ENCODE measurements at regions not wholly inside any gene's neighbourhood (a gene's known extent, or its start where the extent isn't known, plus 50 kb on each side); places are given as distances from the start of the nearest gene placed in this dataset.
"Not testable (repeated sequence)": the region's sequence is repeated elsewhere in the genome, so short reads cannot be mapped to it uniquely, and the experiment has no call there.

DNA sequence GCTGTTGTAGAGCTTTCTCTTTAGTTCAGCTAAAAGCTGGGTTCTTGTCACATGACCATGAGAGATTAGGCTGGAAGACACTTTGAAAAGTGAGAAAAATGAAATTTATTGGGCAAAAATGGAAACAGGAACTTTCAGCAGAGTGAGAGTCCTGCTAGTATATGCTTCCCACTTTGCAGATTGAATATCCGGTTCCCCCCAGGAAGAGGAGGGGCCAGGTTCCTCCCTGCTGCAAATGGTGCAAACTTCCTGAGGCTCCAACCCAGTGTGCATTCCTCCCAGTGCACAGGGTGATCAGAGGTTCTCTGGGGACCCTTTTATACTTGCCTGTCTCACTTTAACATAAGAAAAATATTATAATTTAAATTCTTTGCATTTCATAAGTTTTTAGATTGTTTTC lies 119.9 kb upstream of the SPIN4 start:
- intact Hi-C loops (cut with DNase I): no loop called here

DNA sequence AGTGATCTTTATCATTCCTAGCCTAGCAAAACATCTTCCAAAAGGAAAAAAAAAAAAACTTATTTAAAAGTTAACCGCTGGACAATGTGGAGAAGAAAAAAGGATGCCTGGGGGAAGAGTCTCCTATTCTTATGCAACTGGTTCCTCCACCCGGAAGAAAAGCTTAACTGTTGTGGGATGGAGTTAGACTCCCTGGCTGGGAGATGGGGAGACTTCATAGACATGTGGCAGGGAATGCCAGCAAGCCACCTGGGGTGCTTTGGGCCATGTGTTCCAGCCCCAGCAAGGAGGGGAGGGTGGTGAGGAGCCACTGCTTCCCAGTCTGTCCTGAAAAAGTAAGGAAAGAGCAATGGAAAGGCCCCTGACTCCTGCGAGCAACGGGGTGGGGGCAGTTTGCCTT lies 119.4 kb upstream of the SPIN4 start:
- DNase-seq: no peak
- intact Hi-C loops (cut with DNase I): no loop called here

More for the DNA sequence above, 119.9 kb upstream of the SPIN4 start:
- DNase-seq: no peak

DNA sequence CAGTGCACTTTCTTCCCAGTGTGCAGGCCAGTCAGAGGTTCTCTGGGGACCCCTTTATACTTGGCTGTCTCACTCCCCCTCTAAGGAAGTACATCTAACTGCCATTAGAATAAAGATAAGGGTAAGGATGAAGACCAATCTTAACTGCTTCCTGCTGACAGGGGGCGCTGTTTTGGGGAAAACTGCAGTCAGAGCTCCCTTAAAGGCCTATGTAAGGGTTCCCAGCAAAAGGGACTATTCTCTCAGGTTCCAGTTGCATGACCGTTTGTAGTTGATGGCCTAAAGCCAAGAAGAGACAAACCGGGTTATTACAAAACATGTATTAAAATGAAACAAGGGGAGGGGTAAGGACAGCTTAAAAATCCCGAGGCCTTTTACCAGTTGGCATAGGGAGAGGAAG lies 115.6 kb upstream of the SPIN4 start:
- no peak for DNase-seq
- intact Hi-C loops (cut with DNase I): no loop called here

DNA sequence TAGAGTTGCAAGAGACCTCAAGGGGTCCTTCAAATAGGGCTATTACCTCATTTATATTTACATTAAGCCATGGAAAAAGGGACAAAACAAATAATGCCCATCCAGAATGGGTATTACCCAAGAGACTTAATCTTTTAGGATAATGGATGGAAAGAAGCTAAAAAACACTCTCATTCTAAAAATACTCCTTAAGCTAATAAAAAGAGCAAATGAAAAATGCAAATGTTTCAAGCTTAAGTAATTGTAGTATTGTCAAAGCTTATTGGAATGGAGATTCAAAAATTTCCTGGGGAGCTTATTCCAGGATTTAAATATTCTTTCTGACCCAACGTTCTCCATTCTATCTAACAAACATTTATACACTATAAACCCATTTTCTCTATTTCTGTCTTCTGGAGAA lies 107.8 kb upstream of the SPIN4 start:
- intact Hi-C loops (cut with DNase I): no loop called here
- DNase-seq: no peak

DNA sequence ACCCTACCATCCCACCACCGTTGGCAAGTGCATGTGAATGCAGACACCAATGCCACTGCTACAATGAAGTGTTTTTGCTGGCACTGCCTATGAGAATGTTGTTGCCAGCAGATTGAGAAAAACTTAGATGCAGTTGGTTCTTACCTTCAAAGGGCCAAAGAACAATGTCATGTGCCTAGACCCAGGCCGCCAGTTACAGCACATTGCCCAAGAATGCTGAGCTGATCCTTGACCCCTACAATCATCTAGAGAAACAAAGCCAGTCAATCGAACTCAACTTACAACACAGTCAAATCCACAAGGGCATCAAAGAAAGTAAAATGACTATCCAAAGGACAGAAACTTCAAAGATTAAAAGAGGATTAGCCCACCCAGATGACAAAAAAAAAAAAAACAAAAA lies 102.4 kb upstream of the SPIN4 start:
- no peak for DNase-seq
- intact Hi-C loops (cut with DNase I): no loop called here

DNA sequence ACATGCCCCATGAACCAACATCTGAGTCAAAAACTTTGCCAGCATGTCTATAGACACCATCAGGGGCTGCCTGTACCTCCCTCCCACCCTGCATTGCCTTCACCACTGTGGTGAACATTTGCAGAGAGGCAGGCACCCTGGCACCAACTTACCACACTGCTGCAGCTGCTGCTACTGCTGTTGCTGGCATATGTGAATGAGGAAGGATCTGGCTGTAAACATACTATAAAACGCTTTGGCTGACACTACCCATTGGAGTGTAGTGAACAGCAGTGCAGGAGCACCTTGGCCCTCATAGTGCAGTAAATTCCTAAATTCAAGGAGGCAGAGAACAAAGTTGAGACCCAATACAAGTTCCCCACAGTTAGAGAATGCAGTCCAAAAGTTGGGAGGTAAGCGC lies 90.6 kb upstream of the SPIN4 start:
- DNase-seq: peak in 1 of 10 donors; percentile 45
- intact Hi-C loops (cut with DNase I): no loop called here

DNA sequence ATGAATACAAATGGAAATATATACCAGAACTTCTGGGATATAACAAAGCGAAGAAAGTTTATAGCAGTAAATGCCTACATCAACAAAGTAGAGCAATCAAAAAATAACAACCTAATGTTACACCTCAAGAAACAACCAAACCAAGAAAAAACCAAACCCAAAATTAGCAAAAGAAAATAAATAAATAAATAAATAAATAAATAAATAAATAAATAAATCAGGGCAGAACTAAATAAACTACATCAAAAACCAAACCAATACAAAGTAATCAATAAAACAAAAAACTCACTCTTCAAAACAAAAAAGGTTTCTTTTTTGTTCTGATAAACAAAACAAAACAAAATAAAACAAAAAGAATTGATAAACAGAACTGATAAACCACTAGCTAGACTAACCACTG lies 88.4 kb upstream of the SPIN4 start:
- intact Hi-C loops (cut with DNase I): no loop called here
- DNase-seq: no peak

DNA sequence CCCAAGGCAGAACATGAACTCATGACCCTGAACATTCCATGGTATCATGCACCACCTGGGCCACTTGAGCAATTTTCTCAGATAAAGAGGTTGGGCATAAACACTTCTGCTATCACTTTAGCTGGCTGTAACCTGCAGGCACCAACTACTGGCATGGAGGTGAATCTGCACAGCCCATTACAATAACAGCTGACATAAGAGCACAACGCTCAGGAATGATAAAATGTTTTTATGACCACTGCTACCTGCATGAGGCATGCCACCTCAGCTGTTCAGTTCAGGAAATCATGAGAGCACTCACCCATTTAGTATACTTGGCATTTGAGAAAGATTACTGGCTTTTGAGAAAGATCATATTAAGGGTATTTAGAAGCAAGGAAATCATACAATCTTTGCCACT lies 85.7 kb upstream of the SPIN4 start:
- DNase-seq: no peak
- intact Hi-C loops (cut with DNase I): no loop called here

DNA sequence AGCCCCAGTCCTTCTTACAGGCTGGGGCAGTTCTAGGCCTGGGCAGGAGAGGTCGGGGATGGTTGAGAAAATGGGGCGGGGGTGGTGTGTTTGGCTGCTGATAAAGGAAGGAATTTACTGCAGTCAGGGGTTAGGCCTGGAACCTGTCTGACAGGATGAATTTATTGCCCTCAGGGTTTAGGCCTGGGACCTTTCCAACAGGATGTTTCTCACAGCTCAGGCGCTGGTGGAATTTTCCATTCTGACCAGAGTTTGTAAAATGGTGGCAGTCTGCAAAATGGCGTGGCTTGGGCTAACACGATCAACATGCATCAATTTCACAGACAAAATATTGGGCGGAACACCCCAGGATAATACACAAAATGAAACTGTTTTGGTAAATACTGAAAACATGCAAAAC lies 83.5 kb upstream of the SPIN4 start:
- no peak for DNase-seq
- intact Hi-C loops (cut with DNase I): no loop called here

DNA sequence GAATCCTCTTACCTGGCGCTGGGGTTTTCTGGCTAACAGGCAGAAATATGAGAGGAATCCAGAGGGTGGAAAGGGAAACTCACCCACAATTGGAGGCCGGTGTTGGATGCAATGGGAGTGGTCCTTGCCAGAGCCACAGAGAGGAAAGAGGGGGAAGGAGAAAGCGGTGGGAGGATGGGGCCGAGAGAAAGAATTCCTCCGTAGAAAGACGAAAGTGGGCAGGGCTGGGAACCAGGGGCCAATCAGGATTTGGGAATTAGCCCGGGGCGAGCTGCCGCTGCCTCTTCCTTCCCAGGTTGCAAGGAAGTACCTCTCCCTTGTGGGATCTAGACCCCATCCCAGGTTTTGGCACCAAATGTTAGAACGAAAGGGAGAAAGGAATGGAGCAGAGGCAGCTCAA lies 83.1 kb upstream of the SPIN4 start:
- no peak for DNase-seq
- intact Hi-C loops (cut with DNase I): no loop called here

DNA sequence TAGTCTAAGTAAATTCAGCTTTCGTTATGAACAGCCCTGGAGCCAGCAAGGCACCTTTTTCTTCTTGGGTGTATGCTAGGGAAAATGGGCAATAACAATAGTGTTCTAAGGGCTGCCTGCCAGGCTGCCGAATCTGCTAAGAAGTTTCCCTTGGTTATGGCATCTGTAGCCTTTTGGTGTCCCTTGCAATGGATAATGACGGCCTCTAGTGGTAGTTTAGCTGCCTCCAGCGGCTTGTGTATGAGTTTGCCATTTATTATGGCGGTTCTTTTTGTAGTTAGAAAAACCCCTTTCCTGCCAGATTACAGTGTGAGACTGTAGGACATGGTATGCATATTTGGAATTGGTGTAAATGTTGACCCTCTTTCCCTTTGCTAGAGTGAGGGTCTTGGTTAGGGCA lies 78.9 kb upstream of the SPIN4 start:
- intact Hi-C loops (cut with DNase I): no loop called here
- DNase-seq: no peak

DNA sequence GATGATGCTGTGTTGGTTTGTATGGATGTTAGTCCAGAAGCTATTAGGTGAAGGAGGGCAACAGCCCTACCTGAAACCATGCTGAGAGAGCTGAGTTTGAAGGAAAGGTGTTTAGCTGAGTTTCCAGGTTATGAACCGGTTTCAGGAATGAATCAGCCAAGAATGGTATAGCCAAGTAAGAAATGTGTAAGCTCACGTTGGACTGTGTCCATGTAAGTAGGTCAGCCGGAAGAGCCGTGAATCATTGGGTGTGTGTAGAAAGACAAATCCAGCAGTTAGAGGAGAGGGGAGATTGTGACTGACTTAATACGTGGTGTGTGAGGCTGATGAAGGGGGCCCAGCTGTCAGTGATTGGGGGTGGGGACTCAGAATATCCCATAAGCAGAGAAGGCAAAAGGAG lies 77.2 kb upstream of the SPIN4 start:
- intact Hi-C loops (cut with DNase I): no loop called here
- no peak for DNase-seq

DNA sequence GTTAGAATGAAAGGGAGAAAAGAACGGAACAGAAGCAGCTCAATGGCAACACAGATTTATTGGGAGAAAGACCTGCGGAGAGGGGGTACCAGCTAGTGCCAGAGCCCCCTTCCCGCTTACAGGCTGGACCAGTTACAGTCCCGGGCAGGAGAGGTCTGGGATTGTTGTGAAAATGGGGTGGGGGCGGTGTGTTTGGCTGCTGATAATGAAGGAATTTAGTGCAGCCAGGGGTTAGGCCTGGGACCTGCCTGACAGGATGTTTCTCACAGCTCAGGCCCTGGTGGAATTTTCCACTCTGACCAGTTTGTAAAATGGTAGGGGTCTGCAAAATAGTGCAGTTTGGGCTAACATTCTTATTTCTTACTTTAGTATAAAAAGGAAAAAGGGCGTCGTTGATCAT lies 75.4 kb upstream of the SPIN4 start:
- intact Hi-C loops (cut with DNase I): no loop called here
- no peak for DNase-seq

DNA sequence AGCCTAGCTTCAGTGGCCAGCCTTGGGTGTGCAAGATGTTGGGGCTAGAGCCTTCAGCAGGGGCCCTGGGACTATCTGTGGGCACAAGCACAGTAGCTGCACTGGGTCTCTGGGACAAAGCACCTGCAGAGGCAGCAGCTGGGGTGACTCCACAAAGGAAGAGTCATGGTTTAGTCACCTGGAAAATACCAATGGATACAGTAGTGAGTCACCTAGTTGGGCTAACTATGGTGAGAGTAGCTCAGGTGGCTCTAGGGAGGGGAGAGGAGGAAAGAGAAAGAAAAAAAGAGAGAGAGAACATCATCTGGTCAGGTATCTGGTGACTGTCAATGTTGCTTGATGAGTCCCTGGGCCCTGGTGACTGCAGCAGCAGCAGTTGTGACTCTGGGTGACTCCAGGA lies 72.9 kb upstream of the SPIN4 start:
- intact Hi-C loops (cut with DNase I): no loop called here
- DNase-seq: no peak

DNA sequence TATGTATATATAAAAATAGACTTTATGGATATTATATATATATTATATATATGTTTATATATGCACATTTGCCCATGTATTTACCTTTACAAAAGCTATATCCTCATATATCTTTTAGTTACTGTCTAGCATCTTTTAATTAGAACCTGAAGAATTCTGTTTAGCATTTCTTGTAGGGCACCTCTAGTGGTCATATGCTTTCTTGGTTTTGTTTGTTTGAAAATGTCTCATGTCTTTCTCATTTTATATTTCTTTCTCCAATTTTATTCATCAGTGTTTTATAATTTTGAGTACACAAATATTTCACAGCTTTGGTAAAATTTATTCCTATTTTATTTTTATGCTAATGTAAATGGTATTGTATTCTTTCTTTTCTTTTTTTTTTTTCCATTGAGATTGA lies 70.3 kb upstream of the SPIN4 start:
- intact Hi-C loops (cut with DNase I): no loop called here
- no peak for DNase-seq

DNA sequence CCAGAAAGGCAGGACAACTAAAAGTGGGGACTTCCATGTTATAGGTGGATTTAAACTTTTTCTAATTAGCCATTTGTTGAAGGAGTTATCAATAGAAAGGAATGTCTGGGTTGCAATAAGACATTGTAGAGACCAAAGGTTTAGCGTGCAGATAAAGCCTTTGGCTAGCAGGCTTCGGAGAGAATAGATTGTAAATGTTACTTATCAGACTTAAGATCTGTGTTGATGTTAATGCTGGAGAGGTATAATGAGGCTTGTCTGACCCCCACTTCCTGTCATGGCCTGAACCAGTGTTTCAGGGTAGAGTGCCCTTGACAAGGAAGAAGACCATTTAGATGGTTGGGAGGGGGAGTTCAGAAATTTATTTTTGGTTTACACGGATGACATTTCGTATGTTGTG lies 67.1 kb upstream of the SPIN4 start:
- DNase-seq: no peak
- intact Hi-C loops (cut with DNase I): no loop called here

DNA sequence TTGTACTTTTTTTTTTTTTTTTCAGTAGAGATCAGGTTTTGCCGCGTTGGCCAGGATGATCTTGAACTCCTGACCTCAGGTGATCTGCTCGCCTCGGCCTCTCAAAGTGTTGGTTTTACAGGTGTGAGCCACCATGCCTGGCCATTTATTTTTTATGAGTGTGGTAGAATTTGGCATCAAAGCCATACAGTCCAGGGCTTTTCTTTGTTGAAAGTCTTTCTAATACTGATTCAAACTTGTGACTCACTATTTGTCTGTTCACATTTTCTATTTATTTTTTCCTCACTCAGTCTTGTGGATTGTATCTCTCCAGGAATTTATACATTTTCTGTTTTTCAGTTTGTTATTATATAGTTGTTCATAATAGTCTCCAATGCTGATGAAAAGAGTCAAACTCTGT lies 66.5 kb upstream of the SPIN4 start:
- DNase-seq: no peak
- intact Hi-C loops (cut with DNase I): no loop called here

DNA sequence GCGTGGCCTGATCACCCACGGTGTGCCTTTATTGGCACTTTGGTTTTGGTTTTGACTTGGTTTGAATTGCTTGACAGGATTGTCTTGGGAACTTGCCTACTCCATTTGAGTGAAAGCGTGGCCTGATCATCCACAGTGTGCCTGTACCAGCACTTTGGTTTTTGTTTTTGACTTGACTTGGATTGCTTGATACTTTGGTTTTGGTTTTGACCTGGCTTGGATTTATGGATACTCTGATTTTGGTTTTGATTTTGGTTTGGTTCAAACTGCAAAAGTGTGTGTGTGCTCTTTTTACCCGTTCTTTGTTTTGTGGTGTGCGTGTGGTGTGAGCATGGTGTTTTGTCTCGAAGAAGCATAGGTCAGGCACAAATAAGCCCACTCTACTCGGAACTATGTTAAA lies 58.8 kb upstream of the SPIN4 start:
- DNase-seq; intact Hi-C loops (cut with DNase I): not testable (repeated sequence)

DNA sequence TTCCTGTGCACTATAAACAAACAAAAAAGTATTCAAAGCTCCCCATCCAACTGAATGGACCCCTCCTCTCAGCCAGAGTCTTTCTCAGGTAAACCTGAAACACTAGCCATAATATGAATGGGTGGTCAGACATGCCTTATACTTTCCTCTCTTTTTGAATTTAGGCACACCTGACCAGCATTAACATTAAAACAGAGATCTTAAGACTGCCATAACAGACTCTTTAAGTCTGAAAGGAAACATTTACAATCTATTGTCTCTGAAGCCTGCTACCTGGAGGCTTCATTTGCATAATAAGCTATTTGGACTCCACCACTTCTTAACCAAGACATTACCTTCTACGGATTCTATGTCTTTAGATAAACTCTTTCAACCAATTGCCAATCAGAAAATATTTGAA lies 56.9 kb upstream of the SPIN4 start:
- no peak for DNase-seq
- intact Hi-C loops (cut with DNase I): no loop called here

DNA sequence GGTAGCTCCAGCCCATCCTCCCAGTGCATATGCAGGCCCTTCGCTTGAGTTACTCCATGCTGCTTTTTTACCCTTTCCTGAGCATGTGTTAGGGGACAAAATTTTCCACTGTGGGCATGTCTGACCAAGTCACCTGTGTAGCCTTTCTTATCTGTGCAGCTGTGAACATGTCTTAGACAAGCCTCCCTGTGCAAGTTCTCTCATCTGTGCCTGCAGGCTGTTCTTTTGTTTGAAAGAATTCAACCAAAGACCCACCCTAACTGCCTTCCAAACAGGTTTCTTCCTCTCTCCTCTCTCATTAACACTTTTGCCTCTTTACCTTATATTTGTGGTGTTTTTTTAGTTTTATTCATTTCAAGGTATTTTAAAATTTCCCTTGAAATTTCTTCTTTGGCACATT lies 53.2 kb upstream of the SPIN4 start:
- intact Hi-C loops (cut with DNase I): no loop called here
- no peak for DNase-seq

DNA sequence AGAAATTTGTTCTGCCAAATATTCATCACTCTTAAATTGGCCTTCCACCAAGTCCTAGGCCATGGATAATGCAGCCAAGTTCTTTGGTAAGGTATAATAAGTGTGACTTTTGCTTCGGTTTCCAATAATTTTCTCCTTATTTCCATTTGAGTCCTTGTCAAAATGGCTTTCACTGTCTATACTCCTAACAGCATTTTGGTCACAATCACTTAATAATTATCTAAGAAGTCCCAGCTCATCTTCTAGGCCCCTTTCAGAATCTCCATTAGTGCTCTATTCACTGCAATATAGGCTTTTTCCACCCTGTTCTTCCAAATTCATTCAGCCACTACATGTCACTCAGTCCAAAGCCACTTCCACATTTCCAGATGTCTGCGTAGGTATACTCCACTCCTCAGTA lies 51.0 kb upstream of the SPIN4 start:
- no peak for DNase-seq
- intact Hi-C loops (cut with DNase I): no loop called here

Data from posterior cingulate gyrus (tissue), 11 donors.